ENCODE measurements at regions not wholly inside any gene's neighbourhood (a gene's known extent, or its start where the extent isn't known, plus 50 kb on each side); places are given as distances from the start of the nearest gene placed in this dataset.

DNA sequence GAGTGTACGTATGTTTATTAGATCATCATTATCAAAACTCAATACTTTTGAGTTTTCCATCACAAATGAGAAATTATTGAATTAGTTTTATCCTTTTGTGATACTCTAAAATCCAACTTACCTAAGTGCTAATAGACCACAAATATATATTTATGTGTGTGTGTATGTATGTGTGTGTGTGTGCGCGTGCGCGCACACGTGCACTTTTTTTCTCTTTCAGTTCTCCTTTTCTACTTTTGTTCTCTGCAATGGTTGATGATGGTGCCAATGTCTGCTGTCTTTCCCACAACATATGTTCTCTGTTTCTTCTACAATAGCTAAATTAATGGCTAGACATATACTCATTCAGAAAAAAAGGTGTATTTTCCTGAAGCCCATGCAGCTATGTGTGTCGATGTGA is 571.6 kb upstream of the ARPP21 start:
- Histone ChIP-seq H3K4me3 (IDR thresholded peaks at IDR 0.05; ENCODE audit: insufficient read depth, low read depth, low read length) (no peak overlapping the region), H3K79me2 (ENCODE audit: insufficient read depth, low read depth) (no peaks in the 10 kb centered on the region), H2AFZ (ENCODE audit: low read depth) (no peak overlapping the region), H3K36me3 (ENCODE audit: insufficient read depth) (no peaks in the 10 kb centered on the region), H3K27ac (no peak overlapping the region), H3K4me2 (no peak overlapping the region), H3K27me3 (ENCODE audit: insufficient read depth, low read depth) (no peaks in the 10 kb centered on the region), H4K20me1 (ENCODE audit: insufficient read depth) (no peaks in the 10 kb centered on the region), H3K9ac (no peak overlapping the region), H3K4me1 (ENCODE audit: low read depth, poor library complexity, severe bottlenecking) (no peaks in the 10 kb centered on the region)
- TF ChIP-seq, protein P1, sequence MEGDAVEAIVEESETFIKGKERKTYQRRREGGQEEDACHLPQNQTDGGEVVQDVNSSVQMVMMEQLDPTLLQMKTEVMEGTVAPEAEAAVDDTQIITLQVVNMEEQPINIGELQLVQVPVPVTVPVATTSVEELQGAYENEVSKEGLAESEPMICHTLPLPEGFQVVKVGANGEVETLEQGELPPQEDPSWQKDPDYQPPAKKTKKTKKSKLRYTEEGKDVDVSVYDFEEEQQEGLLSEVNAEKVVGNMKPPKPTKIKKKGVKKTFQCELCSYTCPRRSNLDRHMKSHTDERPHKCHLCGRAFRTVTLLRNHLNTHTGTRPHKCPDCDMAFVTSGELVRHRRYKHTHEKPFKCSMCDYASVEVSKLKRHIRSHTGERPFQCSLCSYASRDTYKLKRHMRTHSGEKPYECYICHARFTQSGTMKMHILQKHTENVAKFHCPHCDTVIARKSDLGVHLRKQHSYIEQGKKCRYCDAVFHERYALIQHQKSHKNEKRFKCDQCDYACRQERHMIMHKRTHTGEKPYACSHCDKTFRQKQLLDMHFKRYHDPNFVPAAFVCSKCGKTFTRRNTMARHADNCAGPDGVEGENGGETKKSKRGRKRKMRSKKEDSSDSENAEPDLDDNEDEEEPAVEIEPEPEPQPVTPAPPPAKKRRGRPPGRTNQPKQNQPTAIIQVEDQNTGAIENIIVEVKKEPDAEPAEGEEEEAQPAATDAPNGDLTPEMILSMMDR (conservative IDR thresholded peaks at IDR 0.05; ENCODE audit: low read depth, low read length), result no peak

DNA sequence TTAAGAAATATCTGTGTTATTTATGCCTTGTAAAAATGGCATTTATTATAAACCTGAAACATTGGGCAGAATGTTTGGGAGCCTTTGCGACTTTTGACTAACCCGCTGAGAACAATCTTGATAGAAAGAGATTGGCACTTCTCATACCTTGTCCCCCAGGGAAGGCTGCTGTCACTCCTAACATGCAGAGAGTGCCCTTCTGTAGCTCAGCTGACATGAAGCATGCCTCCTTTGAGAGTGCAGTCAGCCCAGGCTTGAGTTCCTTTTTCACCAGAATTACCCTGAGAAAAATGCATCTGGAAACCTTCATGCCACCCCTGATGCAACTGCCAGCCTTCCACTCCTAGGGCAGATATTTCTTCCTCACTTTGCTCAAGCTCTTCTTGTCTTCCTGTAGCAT is 569.2 kb upstream of the ARPP21 start:
- Histone ChIP-seq H2AFZ (ENCODE audit: low read depth) (no peak overlapping the region), H4K20me1 (ENCODE audit: insufficient read depth) (no peaks in the 10 kb centered on the region), H3K79me2 (ENCODE audit: insufficient read depth, low read depth) (no peaks in the 10 kb centered on the region), H3K27ac (no peak overlapping the region), H3K4me2 (no peak overlapping the region), H3K36me3 (ENCODE audit: insufficient read depth) (no peaks in the 10 kb centered on the region), H3K4me3 (IDR thresholded peaks at IDR 0.05; ENCODE audit: insufficient read depth, low read depth, low read length) (no peak overlapping the region), H3K4me1 (ENCODE audit: low read depth, poor library complexity, severe bottlenecking) (no peaks in the 10 kb centered on the region), H3K9ac (no peak overlapping the region), H3K27me3 (ENCODE audit: insufficient read depth, low read depth) (no peaks in the 10 kb centered on the region)
- TF ChIP-seq, protein P1 (conservative IDR thresholded peaks at IDR 0.05; ENCODE audit: low read depth, low read length), result no peak

DNA sequence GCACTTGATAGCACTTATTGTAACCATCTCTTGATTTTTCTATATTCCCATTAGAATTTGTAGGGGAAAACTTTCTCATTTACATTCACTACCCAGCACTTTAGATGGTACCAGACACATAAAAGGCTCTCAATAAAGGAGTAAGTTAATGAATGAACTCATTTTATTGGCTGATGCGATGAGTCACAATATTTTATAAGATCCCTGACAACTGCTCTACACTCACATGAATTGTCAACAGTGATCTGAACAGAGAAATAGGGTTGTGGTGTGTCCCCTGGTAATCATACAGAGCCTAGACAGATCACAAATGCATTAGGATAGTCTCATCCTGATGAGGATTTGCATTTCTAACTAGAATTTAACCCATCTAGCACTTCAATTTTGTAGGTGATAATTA is 567.6 kb upstream of the ARPP21 start:
- no peaks in the 10 kb centered on the region for H3K27me3 ChIP-seq (ENCODE audit: insufficient read depth, low read depth)

DNA sequence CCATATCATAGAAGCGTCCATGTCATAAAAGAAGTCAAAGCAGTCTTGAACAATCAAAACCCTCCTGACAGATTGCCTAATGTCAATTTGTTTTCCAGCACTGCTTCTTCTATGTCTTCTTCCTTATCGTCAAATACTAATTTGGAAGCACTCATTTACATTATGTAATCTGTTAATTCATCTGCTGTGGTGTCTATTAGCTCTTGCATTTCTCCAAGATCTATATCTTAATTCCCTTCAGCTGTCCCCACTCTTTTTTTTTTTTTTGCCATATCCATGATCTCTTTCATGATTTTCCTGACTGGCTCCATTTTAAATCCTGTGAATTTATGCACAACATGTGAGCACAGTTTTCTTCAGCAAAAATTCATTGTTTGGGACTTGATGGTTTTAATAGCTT is 560.5 kb upstream of the ARPP21 start:
- no peaks in the 10 kb centered on the region for H4K20me1 ChIP-seq (ENCODE audit: insufficient read depth)

More for the DNA sequence above, 567.6 kb upstream of the ARPP21 start:
- TF ChIP-seq, protein P1 (conservative IDR thresholded peaks at IDR 0.05; ENCODE audit: low read depth, low read length), result no peak
- no peak overlapping the region for H3K4me2 ChIP-seq
- no peaks in the 10 kb centered on the region for H3K4me1 ChIP-seq (ENCODE audit: low read depth, poor library complexity, severe bottlenecking)
- no peaks in the 10 kb centered on the region for H4K20me1 ChIP-seq (ENCODE audit: insufficient read depth)
- no peaks in the 10 kb centered on the region for H3K36me3 ChIP-seq (ENCODE audit: insufficient read depth)
- H3K27ac ChIP-seq, result no peak overlapping the region
- H3K9ac ChIP-seq, result no peak overlapping the region
- H3K79me2 ChIP-seq (ENCODE audit: insufficient read depth, low read depth), result no peaks in the 10 kb centered on the region
- H3K4me3 ChIP-seq (IDR thresholded peaks at IDR 0.05; ENCODE audit: insufficient read depth, low read depth, low read length), result no peak overlapping the region
- no peak overlapping the region for H2AFZ ChIP-seq (ENCODE audit: low read depth)

More for the DNA sequence above, 560.5 kb upstream of the ARPP21 start:
- H3K79me2 ChIP-seq (ENCODE audit: insufficient read depth, low read depth), result no peaks in the 10 kb centered on the region
- no peak overlapping the region for H3K4me3 ChIP-seq (IDR thresholded peaks at IDR 0.05; ENCODE audit: insufficient read depth, low read depth, low read length)
- H3K27me3 ChIP-seq (ENCODE audit: insufficient read depth, low read depth), result no peaks in the 10 kb centered on the region
- no peak overlapping the region for H2AFZ ChIP-seq (ENCODE audit: low read depth)
- TF ChIP-seq, protein P1 (conservative IDR thresholded peaks at IDR 0.05; ENCODE audit: low read depth, low read length), result no peak
- no peak overlapping the region for H3K4me2 ChIP-seq
- H3K27ac ChIP-seq, result no peak overlapping the region
- H3K9ac ChIP-seq, result no peak overlapping the region
- H3K4me1 ChIP-seq (ENCODE audit: low read depth, poor library complexity, severe bottlenecking), result no peaks in the 10 kb centered on the region
- no peaks in the 10 kb centered on the region for H3K36me3 ChIP-seq (ENCODE audit: insufficient read depth)

Data from KMS-11 (cell line).